Smooth muscle cell (in vitro differentiated cells): ENCODE measurements at regions not wholly inside any gene's neighbourhood (a gene's known extent, or its start where the extent isn't known, plus 50 kb on each side); places are given as distances from the start of the nearest gene placed in this dataset.

ENCODE experiments used
- DNase-seq: peaks from one replicate; lab custom pipeline; 2025; ENCODE audit not compliant: unreplicated experiment; lab: John Stamatoyannopoulos, UW
- H2AFZ ChIP-seq: fragments of 200-600 bp; sonication (generic); 2 replicates; pipeline ENCODE4 v1.6.0; 2016; ENCODE audit warnings: antibody characterized with exemption, low read depth, mild to moderate bottlenecking
- H3F3A ChIP-seq: fragments of 200-600 bp; sonication (generic); 2 replicates; pipeline ENCODE4 v1.6.0; 2017; ENCODE audit warnings: antibody characterized with exemption, low read depth
- H3K27ac ChIP-seq: fragments of 200-600 bp; sonication (generic); 2 replicates; pipeline ENCODE4 v1.5.1; 2016; ENCODE audit warnings: low read depth, mild to moderate bottlenecking
- H3K27me3 ChIP-seq: fragments of 200-600 bp; sonication (generic); 2 replicates; pipeline ENCODE4 v1.6.1; 2016; ENCODE audit warnings: low read depth, mild to moderate bottlenecking
- H3K36me3 ChIP-seq: fragments of 200-600 bp; sonication (generic); 2 replicates; pipeline ENCODE4 v1.5.1; 2016; ENCODE audit warnings: low read depth
- H3K4me1 ChIP-seq: fragments of 200-600 bp; sonication (generic); 2 replicates; pipeline ENCODE4 v1.5.1; 2016; ENCODE audit warnings: low read depth
- H3K4me2 ChIP-seq: fragments of 200-600 bp; sonication (generic); 2 replicates; pipeline ENCODE4 v1.6.0; 2016; ENCODE audit warnings: mild to moderate bottlenecking
- H3K4me3 ChIP-seq: fragments of 200-600 bp; sonication (generic); 2 replicates; pipeline ENCODE4 v1.5.1; 2016; ENCODE audit warnings: mild to moderate bottlenecking
- H3K79me2 ChIP-seq: fragments of 200-600 bp; sonication (generic); 2 replicates; pipeline ENCODE4 v1.6.0; 2016; ENCODE audit warnings: low read depth, mild to moderate bottlenecking
- H3K9ac ChIP-seq: fragments of 200-600 bp; sonication (generic); 2 replicates; pipeline ENCODE4 v1.6.0; 2016; ENCODE audit warnings: low read depth
- H3K9me3 ChIP-seq: fragments of 200-600 bp; sonication (generic); replicated peaks from 2 replicates; pipeline ENCODE4 v1.5.1; 2016; ENCODE audit warnings: low read depth
- H4K20me1 ChIP-seq: fragments of 200-600 bp; sonication (generic); 2 replicates; pipeline ENCODE4 v1.6.0; 2016; ENCODE audit warnings: low read depth
- WGBS: methylation state at CpG from one replicate; pipeline ENCODE4 v1.1.7; 2016; ENCODE audit warnings: low lambda C conversion rate; 5-methylcytosine and 5-hydroxymethylcytosine counted together
- TF ChIP-seq, protein P1 (sequence below): fragments of 200-600 bp; sonication (generic); IDR thresholded peaks from 2 replicates; pipeline ENCODE4 v1.5.1; 2017; ENCODE audit warnings: borderline replicate concordance, mild to moderate bottlenecking, antibody characterized with exemption; ENCODE audit not compliant: insufficient read depth, poor library complexity, severe bottlenecking

DNA sequence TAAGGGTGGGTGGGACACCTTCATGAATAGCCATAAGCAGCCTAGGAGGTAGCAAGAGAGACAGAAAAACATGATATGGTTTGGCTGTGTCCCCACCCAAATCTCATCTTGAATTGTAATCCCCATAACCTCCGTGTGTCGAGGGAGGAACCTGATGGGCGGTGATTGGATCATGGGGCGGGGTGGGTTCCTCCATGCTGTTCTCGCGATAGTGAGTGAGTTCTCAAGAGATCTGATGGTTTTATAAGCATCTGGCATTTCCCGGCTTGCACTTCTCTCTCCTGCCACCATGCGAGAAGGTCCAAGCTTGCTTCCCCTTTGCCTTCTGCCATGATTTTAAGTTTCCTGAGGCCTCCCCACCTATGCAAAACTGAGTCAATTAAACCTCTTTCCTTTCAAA lies 259.1 kb upstream of the ERCC4 start:
- DNase-seq: no peak
- Histone ChIP-seq H4K20me1 (no peaks in the 10 kb centered on the region), H3K36me3 (no peaks in the 10 kb centered on the region), H3K9ac (no peak overlapping the region), H2AFZ (no peak overlapping the region), H3K4me2 (no peak overlapping the region), H3K27ac (no peak overlapping the region), H3K79me2 (no peaks in the 10 kb centered on the region), H3F3A (no peaks in the 10 kb centered on the region), H3K4me3 (no peak overlapping the region), H3K27me3 (no peaks in the 10 kb centered on the region), H3K9me3 (no peaks in the 10 kb centered on the region), H3K4me1 (no peaks in the 10 kb centered on the region)
- 94% methylated on average over 8 of the region's 8 CpGs for WGBS
- TF ChIP-seq, protein P1, sequence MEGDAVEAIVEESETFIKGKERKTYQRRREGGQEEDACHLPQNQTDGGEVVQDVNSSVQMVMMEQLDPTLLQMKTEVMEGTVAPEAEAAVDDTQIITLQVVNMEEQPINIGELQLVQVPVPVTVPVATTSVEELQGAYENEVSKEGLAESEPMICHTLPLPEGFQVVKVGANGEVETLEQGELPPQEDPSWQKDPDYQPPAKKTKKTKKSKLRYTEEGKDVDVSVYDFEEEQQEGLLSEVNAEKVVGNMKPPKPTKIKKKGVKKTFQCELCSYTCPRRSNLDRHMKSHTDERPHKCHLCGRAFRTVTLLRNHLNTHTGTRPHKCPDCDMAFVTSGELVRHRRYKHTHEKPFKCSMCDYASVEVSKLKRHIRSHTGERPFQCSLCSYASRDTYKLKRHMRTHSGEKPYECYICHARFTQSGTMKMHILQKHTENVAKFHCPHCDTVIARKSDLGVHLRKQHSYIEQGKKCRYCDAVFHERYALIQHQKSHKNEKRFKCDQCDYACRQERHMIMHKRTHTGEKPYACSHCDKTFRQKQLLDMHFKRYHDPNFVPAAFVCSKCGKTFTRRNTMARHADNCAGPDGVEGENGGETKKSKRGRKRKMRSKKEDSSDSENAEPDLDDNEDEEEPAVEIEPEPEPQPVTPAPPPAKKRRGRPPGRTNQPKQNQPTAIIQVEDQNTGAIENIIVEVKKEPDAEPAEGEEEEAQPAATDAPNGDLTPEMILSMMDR: no peak

- H3K4me3 ChIP-seq: no peak overlapping the region
- WGBS: 60% methylated on average over 1 of the region's 1 CpG
- TF ChIP-seq, protein P1: no peak
These were observed 254.1 kb upstream of the ERCC4 start for GRCh38 chr16:13665876-13666275.

GRCh38 chr16:13672196-13672595 lies 247.8 kb upstream of the ERCC4 start:
- H3K9ac ChIP-seq: no peak overlapping the region
- no peaks in the 10 kb centered on the region for H3F3A ChIP-seq
- H3K79me2 ChIP-seq: no peaks in the 10 kb centered on the region
- TF ChIP-seq, protein P1: no peak
- H4K20me1 ChIP-seq: no peaks in the 10 kb centered on the region
- H3K9me3 ChIP-seq: no peaks in the 10 kb centered on the region
- DNase-seq: no peak
- no peaks in the 10 kb centered on the region for H3K27me3 ChIP-seq
- H3K36me3 ChIP-seq: no peaks in the 10 kb centered on the region
- no peak overlapping the region for H3K4me3 ChIP-seq
- H3K4me2 ChIP-seq: no peak overlapping the region
- no peak overlapping the region for H3K27ac ChIP-seq
- no peak overlapping the region for H2AFZ ChIP-seq
- H3K4me1 ChIP-seq: no peaks in the 10 kb centered on the region
- 78% methylated on average over 3 of the region's 3 CpGs for WGBS

More at GRCh38 chr16:13665876-13666275, 254.1 kb upstream of the ERCC4 start:
- no peaks in the 10 kb centered on the region for H3F3A ChIP-seq
- no peak overlapping the region for H3K4me2 ChIP-seq
- no peaks in the 10 kb centered on the region for H3K36me3 ChIP-seq
- no peak overlapping the region for H3K27ac ChIP-seq
- H3K79me2 ChIP-seq: no peaks in the 10 kb centered on the region
- no peaks in the 10 kb centered on the region for H3K9me3 ChIP-seq
- DNase-seq: no peak
- H3K9ac ChIP-seq: no peak overlapping the region
- no peaks in the 10 kb centered on the region for H3K27me3 ChIP-seq
- no peaks in the 10 kb centered on the region for H3K4me1 ChIP-seq
- H2AFZ ChIP-seq: no peak overlapping the region
- no peaks in the 10 kb centered on the region for H4K20me1 ChIP-seq

- H3K4me1 ChIP-seq: no peaks in the 10 kb centered on the region
- H3K27ac ChIP-seq: no peak overlapping the region
- no peak overlapping the region for H3K9ac ChIP-seq
- no peak overlapping the region for H3K4me3 ChIP-seq
- H3K4me2 ChIP-seq: no peak overlapping the region
- H4K20me1 ChIP-seq: no peaks in the 10 kb centered on the region
- H3K9me3 ChIP-seq: no peaks in the 10 kb centered on the region
- no peaks in the 10 kb centered on the region for H3K27me3 ChIP-seq
- no peak for DNase-seq
- WGBS: 85% methylated on average over 1 of the region's 1 CpG
- no peaks in the 10 kb centered on the region for H3K79me2 ChIP-seq
- no peaks in the 10 kb centered on the region for H3K36me3 ChIP-seq
- H3F3A ChIP-seq: no peaks in the 10 kb centered on the region
- no peak overlapping the region for H2AFZ ChIP-seq
- TF ChIP-seq, protein P1: no peak
These were observed 239.7 kb upstream of the ERCC4 start for GRCh38 chr16:13680021-13680889.
